GM12873 (cell line): ENCODE measurements at regions not wholly inside any gene's neighbourhood (a gene's known extent, or its start where the extent isn't known, plus 50 kb on each side); places are given as distances from the start of the nearest gene placed in this dataset.

Source experiments
- CTCF ChIP-seq: IDR thresholded peaks from 2 replicates; pipeline ENCODE4 v1.5.1; 2012; ENCODE audit warnings: low read depth, mild to moderate bottlenecking, moderate library complexity, low read length, control low read depth; ENCODE audit not compliant: insufficient read depth; ENCODE audit errors: missing control alignments

GRCh38 chr18:61612517-61612916 is 279.3 kb downstream of the CDH20 start:
- TF ChIP-seq CTCF = no peak

GRCh38 chr18:61609131-61609530 is 275.9 kb downstream of the CDH20 start:
- no peak for TF ChIP-seq CTCF

- no peak for TF ChIP-seq CTCF
Measured at GRCh38 chr18:61608316-61608715, 275.1 kb downstream of the CDH20 start.

- TF ChIP-seq CTCF = no peak
Measured at GRCh38 chr18:61607867-61608266, 274.6 kb downstream of the CDH20 start.

- no peak for TF ChIP-seq CTCF
Measured at GRCh38 chr18:61606759-61607158, 273.5 kb downstream of the CDH20 start.

- no peak for TF ChIP-seq CTCF
Measured at GRCh38 chr18:61606068-61606660, 272.9 kb downstream of the CDH20 start.

- TF ChIP-seq CTCF = no peak
Measured at GRCh38 chr18:61605376-61606067, 272.3 kb downstream of the CDH20 start.
